DMS153 (cell line): ENCODE measurements at regions not wholly inside any gene's neighbourhood (a gene's known extent, or its start where the extent isn't known, plus 50 kb on each side); places are given as distances from the start of the nearest gene placed in this dataset.
A peak's percentile ranks its signal among the peaks of the same experiment; 100 is the strongest.

ENCODE experiments used
- DNase-seq: peaks from one replicate; lab custom pipeline; 2025; lab: John Stamatoyannopoulos, UW

GRCh38 chr14:42200957-42201356 is 594.3 kb downstream of the LRFN5 start:
- DNase-seq: no peak

- DNase-seq: no peak
These were observed 591.3 kb downstream of the LRFN5 start for GRCh38 chr14:42198010-42198409.

DNA sequence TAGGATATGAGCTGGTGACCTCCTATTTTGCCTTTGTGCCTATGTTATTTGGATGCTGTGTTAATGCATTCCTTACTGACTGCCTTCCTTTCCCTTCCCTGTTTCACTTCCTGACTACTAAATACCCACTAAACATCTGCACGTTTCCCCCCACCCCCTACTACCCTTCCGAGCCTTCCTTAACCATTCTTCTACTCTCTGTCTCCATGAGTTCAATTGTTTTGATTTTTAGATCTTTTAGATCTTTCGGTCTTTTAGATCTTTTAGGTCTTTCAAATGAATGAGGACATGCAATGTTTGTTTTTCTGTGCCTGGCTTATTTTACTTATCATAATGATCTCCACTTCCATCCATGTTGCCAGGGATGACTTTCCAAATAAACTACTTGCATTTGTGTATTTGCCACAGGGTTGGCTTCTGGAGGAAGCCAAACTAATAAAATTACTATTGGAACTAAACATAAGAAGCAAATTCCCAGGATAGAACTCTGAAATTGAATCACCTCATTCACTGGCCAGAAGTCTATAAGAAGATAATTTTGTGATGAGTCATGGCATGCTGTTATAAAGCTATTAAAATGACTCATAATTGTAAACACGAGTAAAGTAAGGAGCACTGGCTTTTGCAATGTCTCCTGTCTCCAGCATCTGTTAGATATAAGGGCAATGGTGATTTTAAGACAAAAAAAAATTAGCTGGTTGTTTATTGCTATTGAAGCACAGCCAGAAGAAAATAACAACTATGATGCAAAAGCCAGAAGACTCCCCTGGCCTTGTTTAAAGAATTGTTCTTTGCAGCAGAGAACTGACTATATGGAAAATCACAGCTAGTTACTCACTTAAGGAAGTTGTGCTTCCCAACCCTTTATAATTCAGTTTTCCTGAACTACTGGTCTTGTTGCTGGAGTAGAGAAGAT is 586.3 kb downstream of the LRFN5 start:
- DNase-seq: peak; percentile 21

GRCh38 chr14:42190744-42191143 is 584.1 kb downstream of the LRFN5 start:
- DNase-seq: no peak

DNA sequence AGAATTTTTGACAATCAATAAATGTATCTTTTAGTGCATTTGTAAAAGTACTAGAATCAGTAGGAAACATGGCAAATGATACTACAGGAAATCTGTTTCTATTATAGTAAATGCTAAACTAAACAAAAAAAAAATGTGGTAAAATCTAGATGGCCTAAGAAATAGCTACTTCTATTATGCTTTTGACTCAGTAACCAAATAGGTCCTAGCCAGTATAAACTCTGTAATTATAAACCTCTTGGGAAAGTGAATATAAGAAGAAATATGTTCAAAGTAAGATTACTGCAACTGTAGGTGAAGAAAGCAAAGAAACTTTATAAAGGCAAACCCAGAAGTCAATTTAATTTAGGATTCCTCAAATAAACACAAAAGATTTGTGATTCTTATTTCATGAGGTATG is 581.2 kb downstream of the LRFN5 start:
- no peak for DNase-seq

DNA sequence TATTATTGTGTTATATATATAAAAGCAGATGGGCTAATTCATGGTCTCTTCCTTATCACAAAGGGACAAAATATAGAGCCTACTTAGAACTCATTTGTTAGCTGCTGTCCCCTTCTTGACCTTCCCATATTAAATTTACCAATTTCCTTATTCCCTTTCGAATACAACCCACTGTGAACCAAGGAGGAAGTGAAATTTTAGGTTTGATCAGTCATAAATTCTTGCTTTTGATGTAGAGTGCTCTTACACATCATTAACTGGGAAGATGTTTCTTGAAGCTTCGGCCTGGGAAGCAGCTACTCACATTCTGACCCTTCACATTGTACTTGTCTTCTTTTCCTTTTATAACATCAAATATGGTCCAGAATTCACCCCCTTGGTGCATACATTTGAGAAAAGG is 579.0 kb downstream of the LRFN5 start:
- no peak for DNase-seq

GRCh38 chr14:42174357-42174756 is 567.7 kb downstream of the LRFN5 start:
- peak; percentile 93 for DNase-seq

GRCh38 chr14:42173206-42173605 is 566.5 kb downstream of the LRFN5 start:
- no peak for DNase-seq

DNA sequence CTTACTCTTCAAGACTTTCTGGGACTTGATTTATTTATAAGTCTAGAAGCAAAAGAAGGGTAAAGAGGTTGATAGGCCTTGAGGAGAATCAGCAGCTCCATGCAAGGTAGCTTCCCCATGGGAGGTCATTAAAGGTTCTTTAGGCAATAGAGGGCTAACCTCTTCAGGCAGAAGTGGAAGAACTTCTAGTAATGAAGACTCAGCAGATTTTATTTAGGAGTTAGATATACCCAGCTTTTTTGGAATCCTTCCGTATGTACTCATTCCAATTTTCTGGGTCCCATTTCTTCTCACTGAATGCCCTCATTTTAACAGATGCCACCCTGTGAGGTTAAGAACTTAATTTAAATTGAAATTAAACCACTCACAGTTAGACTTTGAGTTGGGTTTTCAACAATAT is 565.6 kb downstream of the LRFN5 start:
- no peak for DNase-seq

- DNase-seq: peak; percentile 20
These were observed 556.5 kb downstream of the LRFN5 start for GRCh38 chr14:42163136-42163535.

DNA sequence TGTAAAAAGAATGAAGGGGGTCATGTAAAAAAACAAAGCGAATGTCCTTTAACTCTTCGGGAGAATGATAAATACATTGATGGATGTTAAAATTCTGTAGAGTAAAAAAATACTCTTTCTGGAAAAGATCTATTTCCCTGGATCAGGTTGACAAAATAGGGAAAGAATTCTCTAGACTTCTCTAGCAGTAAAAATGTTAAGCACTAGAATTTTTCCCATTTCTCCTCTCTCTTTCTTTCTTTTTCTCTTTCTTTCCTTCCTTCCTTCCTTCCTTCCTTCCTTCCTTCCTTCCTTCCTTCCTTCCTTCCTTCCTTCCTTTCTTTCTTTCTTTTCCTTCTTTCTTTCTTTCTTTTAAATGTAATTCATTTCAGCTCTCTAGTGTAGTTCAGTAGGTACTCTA is 552.5 kb downstream of the LRFN5 start:
- no peak for DNase-seq

- DNase-seq: no peak
These were observed 543.1 kb downstream of the LRFN5 start for GRCh38 chr14:42149609-42150261.

DNA sequence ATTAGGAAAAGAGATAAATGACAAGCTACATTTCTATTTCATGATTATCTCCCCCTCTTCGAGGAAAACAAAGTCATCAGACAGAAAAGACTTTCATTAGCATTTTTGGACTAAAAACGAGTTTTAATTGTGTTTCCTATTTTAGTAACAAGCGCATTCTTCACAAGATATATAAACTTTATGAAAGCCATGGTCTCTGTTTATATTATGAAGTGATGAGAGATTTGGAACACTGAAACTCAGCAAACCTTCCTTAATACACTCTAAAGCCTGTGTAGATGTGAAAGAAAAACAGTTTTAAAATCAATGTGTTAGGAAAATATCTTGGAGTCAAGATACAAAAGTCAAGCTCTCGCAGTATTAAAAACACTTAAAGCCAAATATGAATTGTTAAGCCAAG is 539.1 kb downstream of the LRFN5 start:
- DNase-seq: no peak

GRCh38 chr14:42143114-42143513 is 536.4 kb downstream of the LRFN5 start:
- no peak for DNase-seq

DNA sequence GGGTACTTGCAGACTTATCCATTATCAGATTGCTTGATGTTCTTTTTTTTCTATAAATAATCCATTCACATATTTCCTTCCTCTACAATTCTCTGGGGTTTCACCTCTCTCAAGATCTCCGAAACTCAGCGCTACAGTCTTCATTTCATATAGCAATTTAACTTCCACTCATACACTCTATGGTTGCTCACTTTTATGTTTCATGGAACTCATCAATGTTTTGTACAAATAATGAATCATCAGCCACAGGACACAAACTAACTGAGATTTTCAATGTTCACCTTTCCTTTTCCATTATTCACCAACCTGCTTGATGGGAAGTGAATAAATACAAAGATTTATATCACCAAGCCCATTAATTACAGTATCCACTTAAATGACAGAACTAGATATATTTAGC is 534.7 kb downstream of the LRFN5 start:
- no peak for DNase-seq

DNA sequence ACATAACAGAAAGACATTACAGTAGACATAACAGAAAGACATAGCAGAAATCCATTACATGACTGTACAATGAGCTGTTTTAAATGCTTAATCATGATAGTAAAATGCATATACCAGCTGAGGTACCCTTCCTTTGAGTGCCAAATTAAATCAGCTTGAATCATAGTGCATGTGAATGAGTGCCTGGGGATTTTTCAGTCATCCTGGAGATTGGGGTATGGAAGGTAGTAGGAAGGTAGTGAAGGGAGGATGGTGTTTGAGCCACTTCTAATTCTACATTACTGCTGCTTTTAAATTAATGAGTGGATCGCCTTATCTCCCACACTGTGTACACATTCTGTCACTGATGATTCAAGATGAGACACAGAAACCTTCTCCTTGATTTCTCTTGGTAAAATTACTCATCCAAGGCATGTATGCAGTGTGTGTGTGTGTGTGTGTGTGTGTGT is 534.2 kb downstream of the LRFN5 start:
- no peak for DNase-seq

GRCh38 chr14:42140001-42140400 is 533.3 kb downstream of the LRFN5 start:
- DNase-seq: no peak

DNA sequence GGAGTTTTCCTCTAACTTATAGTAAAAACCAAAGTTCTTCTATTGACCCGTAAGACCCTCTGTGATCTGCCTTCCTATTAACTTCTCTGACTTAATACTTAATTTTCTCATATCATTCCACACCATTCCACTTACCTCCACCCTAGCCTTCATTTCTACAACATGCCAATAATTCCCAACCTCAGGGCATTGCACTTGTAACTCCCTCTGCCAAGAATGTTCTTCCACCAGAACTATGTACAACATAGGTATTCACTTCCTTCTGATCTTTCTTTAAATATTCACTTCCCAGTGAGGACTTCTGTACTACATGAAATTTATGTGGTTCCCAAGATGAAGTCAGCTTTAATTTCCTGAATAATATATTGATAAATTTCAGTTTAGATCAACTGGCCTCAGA is 531.7 kb downstream of the LRFN5 start:
- DNase-seq: no peak

DNA sequence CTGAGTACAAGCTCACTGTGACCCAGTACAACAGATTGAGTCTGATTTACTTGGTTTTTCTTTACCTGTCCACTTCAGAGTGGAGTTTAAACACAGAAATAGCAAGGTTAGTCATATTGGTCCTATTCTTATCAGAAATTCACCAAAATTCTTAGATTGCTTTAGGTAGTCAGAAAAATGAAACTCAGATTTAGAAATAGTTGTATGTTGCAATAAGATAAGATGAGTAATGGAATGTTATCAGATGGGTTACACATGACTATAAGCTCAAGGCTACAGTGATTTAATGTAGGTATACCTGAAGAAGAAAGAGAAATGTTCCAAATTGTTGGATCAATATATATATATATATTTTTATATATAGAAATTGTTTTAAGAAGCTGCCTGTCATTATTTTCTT is 524.1 kb downstream of the LRFN5 start:
- no peak for DNase-seq

- no peak for DNase-seq
These were observed 516.9 kb downstream of the LRFN5 start for GRCh38 chr14:42123526-42123925.

DNA sequence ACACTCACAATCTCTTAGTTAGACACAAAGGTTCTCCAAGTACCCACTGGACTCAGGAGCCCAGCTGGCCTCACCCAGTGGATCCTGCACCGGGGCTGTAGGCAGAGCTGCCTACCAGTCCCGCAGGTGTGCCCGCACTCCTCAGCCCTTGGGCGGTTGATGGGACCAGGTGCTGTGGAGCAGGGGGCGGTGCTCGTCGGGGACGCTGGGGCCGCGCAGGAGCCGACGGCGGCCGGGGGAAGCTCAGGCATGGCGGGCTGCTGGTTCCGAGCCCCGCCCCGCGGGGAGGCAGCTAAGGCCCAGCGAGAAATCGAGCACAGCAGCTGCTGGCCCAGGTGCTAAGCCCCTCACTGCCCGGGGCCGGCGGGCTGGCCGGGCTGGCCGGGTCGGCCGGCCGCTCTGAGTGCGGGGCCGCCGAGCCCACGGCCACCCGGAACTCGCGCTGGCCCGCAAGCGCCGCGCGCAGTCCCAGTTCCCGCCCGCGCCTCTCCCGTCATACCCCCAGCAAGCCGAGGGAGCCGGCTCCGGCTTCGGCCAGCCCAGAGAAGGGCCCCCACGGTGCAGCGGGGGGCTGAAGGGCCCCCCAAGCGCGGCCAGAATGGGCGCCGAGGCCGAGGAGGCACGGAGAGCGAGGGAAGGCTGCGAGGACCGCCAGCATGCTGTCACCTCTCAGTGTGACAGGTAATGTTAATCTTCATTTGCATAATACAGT is 506.8 kb downstream of the LRFN5 start:
- DNase-seq: no peak

DNA sequence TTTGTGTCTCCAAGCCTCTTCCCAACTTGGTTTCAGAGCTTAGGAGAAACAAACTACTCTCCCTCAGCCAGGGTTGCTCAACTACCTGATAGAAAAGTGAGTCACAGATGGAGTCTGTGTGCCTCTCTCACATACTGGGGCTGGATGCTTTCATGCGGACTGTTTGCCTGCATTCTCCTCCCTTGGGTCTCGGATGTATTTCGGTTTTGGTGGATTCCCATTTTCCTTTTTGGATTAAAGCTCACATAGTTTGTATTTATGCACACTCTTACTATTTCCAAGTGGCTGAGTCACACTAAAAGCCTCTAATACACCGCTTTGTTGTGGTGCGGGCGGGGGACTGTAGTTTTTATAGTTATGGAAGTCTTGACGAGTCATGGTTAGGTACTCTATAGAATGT is 505.4 kb downstream of the LRFN5 start:
- DNase-seq: no peak

GRCh38 chr14:42111355-42111754 is 504.7 kb downstream of the LRFN5 start:
- DNase-seq: no peak
